Skeletal muscle cell (primary cell): ENCODE measurements at regions not wholly inside any gene's neighbourhood (a gene's known extent, or its start where the extent isn't known, plus 50 kb on each side); places are given as distances from the start of the nearest gene placed in this dataset.
"Not testable (repeated sequence)": the region's sequence is repeated elsewhere in the genome, so short reads cannot be mapped to it uniquely, and the experiment has no call there.

ENCODE experiments used
- DNase-seq: peaks from one replicate; pipeline ENCODE4 v3.0.0-alpha.2; 2010; ENCODE audit warnings: low read depth
- H3K4me3 ChIP-seq: 2 replicates; pipeline ENCODE4 v1.5.1; 2011; ENCODE audit warnings: low read depth, mild to moderate bottlenecking, control low read depth, low read length, moderate library complexity

GRCh38 chr3:90095811-90096210 lies 988.4 kb downstream of the EPHA3 start:
- no peak for DNase-seq

GRCh38 chr3:90099493-90099892 lies 992.1 kb downstream of the EPHA3 start:
- H3K4me3 ChIP-seq: no peak overlapping the region
- DNase-seq: no peak

More at GRCh38 chr3:90095811-90096210, 988.4 kb downstream of the EPHA3 start:
- H3K4me3 ChIP-seq: no peak overlapping the region

- DNase-seq: no peak
- no peak overlapping the region for H3K4me3 ChIP-seq
Measured at GRCh38 chr3:90102146-90102545, 994.7 kb downstream of the EPHA3 start.

- no peak overlapping the region for H3K4me3 ChIP-seq
- DNase-seq: no peak
Measured at GRCh38 chr3:90121326-90121725, 1013.9 kb downstream of the EPHA3 start.

- H3K4me3 ChIP-seq: no peak overlapping the region
- no peak for DNase-seq
Measured at GRCh38 chr3:90128391-90128790, 1021.0 kb downstream of the EPHA3 start.

GRCh38 chr3:90129730-90130129 lies 1022.3 kb downstream of the EPHA3 start:
- no peak for DNase-seq
- no peak overlapping the region for H3K4me3 ChIP-seq

GRCh38 chr3:90132197-90132596 lies 1024.8 kb downstream of the EPHA3 start:
- H3K4me3 ChIP-seq: no peak overlapping the region
- DNase-seq: no peak

- H3K4me3 ChIP-seq: no peak overlapping the region
- no peak for DNase-seq
Measured at GRCh38 chr3:90134090-90134489, 1026.7 kb downstream of the EPHA3 start.

- no peak for DNase-seq
- H3K4me3 ChIP-seq: no peak overlapping the region
Measured at GRCh38 chr3:90136456-90137191, 1029.2 kb downstream of the EPHA3 start.

GRCh38 chr3:90145094-90145860 lies 1037.9 kb downstream of the EPHA3 start:
- peak; percentile 14 for DNase-seq
- no peak overlapping the region for H3K4me3 ChIP-seq

- H3K4me3 ChIP-seq: no peak overlapping the region
- DNase-seq: no peak
Measured at GRCh38 chr3:90180096-90180495, 1072.7 kb downstream of the EPHA3 start.

GRCh38 chr3:90180543-90180942 lies 1073.1 kb downstream of the EPHA3 start:
- no peak overlapping the region for H3K4me3 ChIP-seq
- DNase-seq: no peak

GRCh38 chr3:90182291-90182976 lies 1075.0 kb downstream of the EPHA3 start:
- DNase-seq: peak; percentile 8
- peak overlapping the region; percentile 25 for H3K4me3 ChIP-seq

- peak; percentile 56 for DNase-seq
- H3K4me3 ChIP-seq: no peak overlapping the region
Measured at GRCh38 chr3:90184861-90185260, 1077.4 kb downstream of the EPHA3 start.

- not testable (repeated sequence) for H3K4me3 ChIP-seq, DNase-seq
Measured at GRCh38 chr3:90197383-90197782, 1090.0 kb downstream of the EPHA3 start.

GRCh38 chr3:90202931-90203330 lies 1095.5 kb downstream of the EPHA3 start:
- not testable (repeated sequence) for DNase-seq, H3K4me3 ChIP-seq

- not testable (repeated sequence) for H3K4me3 ChIP-seq, DNase-seq
Measured at GRCh38 chr3:90206482-90206881, 1099.1 kb downstream of the EPHA3 start.

- H3K4me3 ChIP-seq, DNase-seq: not testable (repeated sequence)
Measured at GRCh38 chr3:90207353-90208097, 1100.1 kb downstream of the EPHA3 start.

GRCh38 chr3:90221900-90222299 lies 1114.5 kb downstream of the EPHA3 start:
- DNase-seq: no peak

GRCh38 chr3:90241481-90241880 lies 1134.1 kb downstream of the EPHA3 start:
- no peak for DNase-seq
- no peak overlapping the region for H3K4me3 ChIP-seq

More at GRCh38 chr3:90221900-90222299, 1114.5 kb downstream of the EPHA3 start:
- H3K4me3 ChIP-seq: no peak overlapping the region
